Loucy (cell line): ENCODE measurements at regions not wholly inside any gene's neighbourhood (a gene's known extent, or its start where the extent isn't known, plus 50 kb on each side); places are given as distances from the start of the nearest gene placed in this dataset.

Experiments
- EZH2phosphoT487 ChIP-seq: fragments of 200-600 bp; IDR thresholded peaks from 2 replicates; pipeline ENCODE4 v1.6.1; 2018; ENCODE audit warnings: antibody characterized with exemption, mild to moderate bottlenecking, moderate library complexity, borderline replicate concordance
- TF ChIP-seq, protein P1 (sequence below): fragments of 200-600 bp; sonication (generic); conservative IDR thresholded peaks from 2 replicates; pipeline ENCODE4 v1.5.1; 2014; ENCODE audit warnings: mild to moderate bottlenecking, antibody characterized with exemption, low read length

DNA sequence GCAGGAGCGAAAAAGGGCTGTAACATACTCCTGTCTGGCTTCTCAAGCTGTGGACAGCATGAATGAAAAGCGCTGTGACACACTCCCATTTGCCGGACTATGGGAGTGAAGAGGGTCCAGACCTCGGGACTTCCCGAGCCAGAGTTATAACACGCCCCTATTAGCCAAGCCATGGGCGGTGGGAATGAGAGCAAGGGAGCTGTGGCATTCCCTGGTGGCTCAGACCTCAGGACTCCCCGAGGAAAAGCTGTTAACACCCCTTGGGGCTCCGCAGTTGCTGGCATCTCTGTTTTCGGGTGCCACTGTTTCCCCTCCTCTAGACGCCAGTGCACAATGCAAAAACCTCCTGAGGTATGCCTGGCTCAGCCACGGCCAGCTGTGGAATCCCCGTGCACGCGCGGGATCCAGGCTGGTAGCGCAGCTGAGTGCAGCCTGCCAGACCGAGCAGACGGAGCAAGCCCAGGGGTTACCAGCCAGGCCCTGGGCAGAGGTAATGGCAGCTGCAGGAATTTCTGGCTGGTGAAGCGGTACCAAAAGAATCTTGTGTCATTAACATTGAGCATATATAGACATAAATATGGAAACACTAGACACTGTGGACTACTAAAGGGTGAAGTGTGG, 1534.6 kb upstream of the PRR20A start:
- TF ChIP-seq, protein P1, sequence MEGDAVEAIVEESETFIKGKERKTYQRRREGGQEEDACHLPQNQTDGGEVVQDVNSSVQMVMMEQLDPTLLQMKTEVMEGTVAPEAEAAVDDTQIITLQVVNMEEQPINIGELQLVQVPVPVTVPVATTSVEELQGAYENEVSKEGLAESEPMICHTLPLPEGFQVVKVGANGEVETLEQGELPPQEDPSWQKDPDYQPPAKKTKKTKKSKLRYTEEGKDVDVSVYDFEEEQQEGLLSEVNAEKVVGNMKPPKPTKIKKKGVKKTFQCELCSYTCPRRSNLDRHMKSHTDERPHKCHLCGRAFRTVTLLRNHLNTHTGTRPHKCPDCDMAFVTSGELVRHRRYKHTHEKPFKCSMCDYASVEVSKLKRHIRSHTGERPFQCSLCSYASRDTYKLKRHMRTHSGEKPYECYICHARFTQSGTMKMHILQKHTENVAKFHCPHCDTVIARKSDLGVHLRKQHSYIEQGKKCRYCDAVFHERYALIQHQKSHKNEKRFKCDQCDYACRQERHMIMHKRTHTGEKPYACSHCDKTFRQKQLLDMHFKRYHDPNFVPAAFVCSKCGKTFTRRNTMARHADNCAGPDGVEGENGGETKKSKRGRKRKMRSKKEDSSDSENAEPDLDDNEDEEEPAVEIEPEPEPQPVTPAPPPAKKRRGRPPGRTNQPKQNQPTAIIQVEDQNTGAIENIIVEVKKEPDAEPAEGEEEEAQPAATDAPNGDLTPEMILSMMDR: no peak
- no peak for TF ChIP-seq EZH2phosphoT487
